HG02938 (cell line): ENCODE measurements at regions not wholly inside any gene's neighbourhood (a gene's known extent, or its start where the extent isn't known, plus 50 kb on each side); places are given as distances from the start of the nearest gene placed in this dataset.
"Not testable (repeated sequence)": the region's sequence is repeated elsewhere in the genome, so short reads cannot be mapped to it uniquely, and the experiment has no call there.

Experiments used
- ATAC-seq: cut with Tn5 transposase; IDR thresholded peaks from one replicate; pipeline ENCODE4 v1.9.1; 2021; ENCODE audit warnings: mild to moderate bottlenecking, moderate library complexity; ENCODE audit not compliant: unreplicated experiment

DNA sequence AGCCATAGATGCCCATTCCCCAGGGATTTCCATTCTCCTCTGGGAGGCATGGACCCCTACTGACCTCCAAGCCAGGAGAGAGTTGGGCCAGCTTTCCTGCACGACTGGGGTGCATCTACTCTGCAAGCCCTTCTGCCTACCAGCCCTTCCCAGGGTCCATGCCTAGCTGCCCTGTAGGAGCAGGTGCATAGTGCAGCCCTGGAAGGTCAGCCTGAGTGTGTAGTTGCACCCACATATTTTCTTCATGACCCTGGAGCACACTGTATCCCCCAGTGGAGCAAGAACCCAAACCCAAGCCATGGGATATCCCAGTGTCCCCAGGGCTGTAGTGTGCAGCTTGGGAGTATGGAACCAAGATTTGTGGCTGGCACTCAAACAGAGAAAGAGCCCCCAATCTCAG lies 155.6 kb upstream of the GOLGA6L22 start:
- not testable (repeated sequence) for ATAC-seq
